Naive thymus-derived CD4-positive, alpha-beta T cell (primary cell): ENCODE measurements at regions not wholly inside any gene's neighbourhood (a gene's known extent, or its start where the extent isn't known, plus 50 kb on each side); places are given as distances from the start of the nearest gene placed in this dataset.

Experiments
- ATAC-seq: fragments of 150-1000 bp; cut with Tn5 transposase; 2 replicates; pipeline ENCODE4 v1.10.0; 2021; ENCODE audit warnings: mild to moderate bottlenecking, moderate library complexity
- CTCF ChIA-PET: fragments of 350-600 bp; sonication (Branson Sonifier 250); formaldehyde crosslinking; loops from one replicate; lab custom pipeline; 2021; ENCODE audit warnings: antibody characterized with exemption; lab: Charles Lee
- POLR2A ChIA-PET: fragments of 350-600 bp; sonication (Branson Sonifier 250); formaldehyde crosslinking; loops from one replicate; lab custom pipeline; 2021; ENCODE audit warnings: antibody characterized with exemption, inconsistent platforms; lab: Charles Lee
- DNase-seq, 9 donors: peaks; one replicate each; pipeline versions ENCODE4 v3.0.0 to v3.0.0-alpha.2; 2020 to 2022; ENCODE audit warnings: mixed read lengths in 1 of 9
- H3K27ac ChIP-seq: one replicate; pipeline ENCODE4 v1.7.0; 2013; ENCODE audit warnings: mild to moderate bottlenecking, low read depth, low read length, moderate library complexity
- H3K27me3 ChIP-seq, 2 donors: one replicate each; pipeline ENCODE4 v1.7.0; 2013; ENCODE audit warnings: low read length in 2 of 2, mild to moderate bottlenecking in 2 of 2, moderate library complexity in 2 of 2; ENCODE audit not compliant: control insufficient read depth in 2 of 2, insufficient read depth in 2 of 2
- H3K36me3 ChIP-seq, 3 experiments: 1 replicate in 2 of 3; 2 replicates in 1 of 3; pipeline ENCODE4 v1.7.0; 2013; ENCODE audit warnings: low read length in 3 of 3, mild to moderate bottlenecking in 3 of 3, moderate library complexity in 1 of 3; ENCODE audit not compliant: insufficient read depth in 3 of 3, control insufficient read depth in 2 of 3
- H3K4me1 ChIP-seq, 2 donors: one replicate each; pipeline ENCODE4 v1.7.0; 2013; ENCODE audit warnings: low read length in 2 of 2, mild to moderate bottlenecking in 2 of 2, moderate library complexity in 1 of 2; ENCODE audit not compliant: control insufficient read depth in 2 of 2, insufficient read depth in 2 of 2
- H3K4me3 ChIP-seq: 2 replicates; pipeline ENCODE4 v1.7.0; 2013; ENCODE audit warnings: mild to moderate bottlenecking, low read length
- H3K9me3 ChIP-seq, 3 experiments: 1 replicate in 2 of 3; 2 replicates in 1 of 3; pipeline ENCODE4 v1.7.0; 2013; ENCODE audit warnings: low read length in 3 of 3; ENCODE audit not compliant: control insufficient read depth in 2 of 3
- H3K27ac Mint-ChIP-seq, 9 donors: one replicate each; pipeline ENCODE4 v1.8.0; 2020 to 2022; ENCODE audit warnings: mixed read lengths in 9 of 9, mild to moderate bottlenecking in 8 of 9, moderate library complexity in 5 of 9, inconsistent platforms in 2 of 9
- H3K27me3 Mint-ChIP-seq, 5 donors: one replicate each; pipeline ENCODE4 v1.8.0; 2021 to 2022; ENCODE audit warnings: mixed read lengths in 5 of 5, mild to moderate bottlenecking in 1 of 5
- H3K36me3 Mint-ChIP-seq, 5 donors: one replicate each; pipeline ENCODE4 v1.8.0; 2020 to 2022; ENCODE audit warnings: mixed read lengths in 5 of 5, mild to moderate bottlenecking in 3 of 5, inconsistent platforms in 1 of 5
- H3K4me1 Mint-ChIP-seq, 7 donors: one replicate each; pipeline ENCODE4 v1.8.0; 2020 to 2022; ENCODE audit warnings: mixed read lengths in 7 of 7, mild to moderate bottlenecking in 3 of 7, inconsistent platforms in 1 of 7
- H3K4me3 Mint-ChIP-seq, 10 donors: one replicate each; pipeline ENCODE4 v1.8.0; 2020 to 2022; ENCODE audit warnings: mild to moderate bottlenecking in 10 of 10, mixed read lengths in 10 of 10, moderate library complexity in 6 of 10, inconsistent platforms in 2 of 10
- H3K9me3 Mint-ChIP-seq, 11 donors: one replicate each; pipeline ENCODE4 v1.8.0; 2020 to 2022; ENCODE audit warnings: mixed read lengths in 11 of 11, mild to moderate bottlenecking in 4 of 11, inconsistent platforms in 1 of 11, moderate library complexity in 1 of 11
- intact Hi-C, 2 donors: fragments of 100-400 bp; cut with micrococcal nuclease; formaldehyde crosslinking; loops; one replicate each; pipeline ENCODE4 v1.15.1; 2023

DNA sequence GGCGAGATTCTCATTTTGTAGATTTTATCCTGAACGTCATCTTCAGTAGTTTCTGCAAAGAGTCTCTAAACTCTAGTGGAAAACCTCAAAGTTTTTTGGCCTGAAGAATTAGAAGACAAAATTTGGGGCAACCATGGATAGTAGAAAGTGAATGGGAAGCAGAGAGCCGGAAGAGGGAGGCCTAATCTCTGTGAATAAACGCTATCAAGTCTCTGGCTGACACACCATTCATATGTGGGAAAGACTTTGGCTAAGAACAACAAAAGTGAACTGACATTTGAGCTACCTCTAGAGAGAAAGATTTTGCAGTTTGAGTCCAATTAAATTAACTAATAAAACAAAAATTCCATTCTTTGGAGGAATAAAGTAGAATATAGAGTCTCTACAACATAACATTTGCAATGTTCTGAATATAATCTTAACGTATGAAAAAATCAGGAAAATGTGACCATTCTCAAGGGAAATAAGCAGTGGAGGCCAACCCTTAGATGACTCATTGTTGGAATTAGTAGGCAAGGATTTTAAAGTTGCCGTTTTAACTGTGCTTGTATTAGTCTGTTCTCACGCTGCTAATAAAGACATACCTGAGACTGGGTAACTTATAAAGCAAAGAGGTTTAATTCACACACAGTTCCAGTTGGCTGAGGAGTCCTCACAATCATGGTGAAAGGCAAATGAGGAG lies 184.6 kb downstream of the C3orf38 start:
- no peak overlapping the region for H3K4me3 ChIP-seq
- H3K27me3 ChIP-seq = no peaks in the 10 kb centered on the region
- no peak for ATAC-seq
- H3K9me3 ChIP-seq = no peaks in the 10 kb centered on the region
- Mint-ChIP-seq H3K36me3 (peaks cover 0 to 8% (median 0%) of the 10 kb centered on the region in 5 donors), H3K9me3 (peaks cover 3 to 31% (median 13%) of the 10 kb centered on the region in 11 donors), H3K27me3 (no peaks in the 10 kb centered on the region), H3K4me3 (no peak overlapping the region), H3K27ac (no peak overlapping the region), H3K4me1 (peaks cover 0 to 1% (median 0%) of the 10 kb centered on the region in 7 donors)
- POLR2A ChIA-PET = no interaction called here
- intact Hi-C loops = no loop called here
- DNase-seq = no peak
- no peak overlapping the region for H3K27ac ChIP-seq
- CTCF ChIA-PET = no interaction called here
- H3K4me1 ChIP-seq = no peaks in the 10 kb centered on the region
- no peaks in the 10 kb centered on the region for H3K36me3 ChIP-seq

DNA sequence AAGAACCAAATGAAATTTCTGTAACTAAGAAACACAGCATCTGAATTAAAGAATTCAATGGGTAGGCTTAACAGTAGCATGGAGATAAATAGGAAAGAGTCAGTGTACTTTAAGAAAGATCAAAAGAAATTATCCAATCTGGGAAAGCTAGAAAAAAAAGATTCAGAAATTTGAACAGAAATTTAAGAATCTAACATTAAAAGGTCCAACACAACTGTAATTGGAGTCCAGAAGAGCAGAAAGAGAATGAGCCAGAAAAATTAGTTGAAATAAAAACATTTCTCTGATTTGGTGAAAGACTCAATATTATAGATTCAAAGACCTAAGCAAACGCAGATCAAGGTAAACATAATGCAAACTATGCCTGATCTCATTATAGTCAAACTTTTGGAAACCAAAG lies 187.1 kb downstream of the C3orf38 start:
- CTCF ChIA-PET = no interaction called here

DNA sequence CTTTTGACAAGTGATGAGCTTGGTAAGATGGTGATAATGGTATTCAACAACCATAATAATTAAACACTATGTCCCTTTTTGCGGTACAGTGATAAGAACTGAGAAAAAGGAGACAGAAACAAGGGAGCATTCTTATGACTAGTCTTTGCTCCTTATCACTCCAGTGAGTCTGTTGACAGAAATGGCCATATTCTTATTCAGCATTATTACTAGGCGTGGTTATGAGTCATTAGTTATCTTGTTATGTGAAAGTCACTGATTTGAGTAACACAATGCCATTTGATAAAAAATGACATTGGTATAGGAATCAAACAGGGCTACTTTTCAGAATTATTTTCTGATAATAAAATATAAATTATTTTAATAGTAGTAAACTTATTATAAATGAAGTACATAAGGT lies 193.5 kb downstream of the C3orf38 start:
- Histone ChIP-seq H3K27me3 (no peaks in the 10 kb centered on the region), H3K27ac (no peak overlapping the region), H3K4me1 (no peaks in the 10 kb centered on the region), H3K36me3 (no peaks in the 10 kb centered on the region), H3K4me3 (no peak overlapping the region), H3K9me3 (no peaks in the 10 kb centered on the region)
- intact Hi-C loops = no loop called here
- Mint-ChIP-seq H3K9me3 (peaks cover 0 to 5% (median 0%) of the 10 kb centered on the region in 11 donors), H3K27ac (no peak overlapping the region), H3K36me3 (no peaks in the 10 kb centered on the region), H3K4me1 (no peaks in the 10 kb centered on the region), H3K4me3 (no peak overlapping the region), H3K27me3 (no peaks in the 10 kb centered on the region)
- CTCF ChIA-PET = no interaction called here
- no peak for DNase-seq
- POLR2A ChIA-PET = no interaction called here
- ATAC-seq = no peak

More for the DNA sequence above, 187.1 kb downstream of the C3orf38 start:
- Mint-ChIP-seq H3K4me3 (no peak overlapping the region), H3K9me3 (peaks cover 3 to 32% (median 13%) of the 10 kb centered on the region in 11 donors), H3K27ac (no peak overlapping the region), H3K27me3 (no peaks in the 10 kb centered on the region), H3K36me3 (peaks cover 0 to 8% (median 0%) of the 10 kb centered on the region in 5 donors), H3K4me1 (peaks cover 0 to 1% (median 0%) of the 10 kb centered on the region in 7 donors)
- intact Hi-C loops = no loop called here
- DNase-seq (no peak), ATAC-seq (no peak)
- POLR2A ChIA-PET = no interaction called here
- H3K36me3 ChIP-seq = no peaks in the 10 kb centered on the region
- H3K27ac ChIP-seq = no peak overlapping the region
- no peaks in the 10 kb centered on the region for H3K9me3 ChIP-seq
- H3K4me1 ChIP-seq = no peaks in the 10 kb centered on the region
- H3K4me3 ChIP-seq = no peak overlapping the region
- H3K27me3 ChIP-seq = no peaks in the 10 kb centered on the region

DNA sequence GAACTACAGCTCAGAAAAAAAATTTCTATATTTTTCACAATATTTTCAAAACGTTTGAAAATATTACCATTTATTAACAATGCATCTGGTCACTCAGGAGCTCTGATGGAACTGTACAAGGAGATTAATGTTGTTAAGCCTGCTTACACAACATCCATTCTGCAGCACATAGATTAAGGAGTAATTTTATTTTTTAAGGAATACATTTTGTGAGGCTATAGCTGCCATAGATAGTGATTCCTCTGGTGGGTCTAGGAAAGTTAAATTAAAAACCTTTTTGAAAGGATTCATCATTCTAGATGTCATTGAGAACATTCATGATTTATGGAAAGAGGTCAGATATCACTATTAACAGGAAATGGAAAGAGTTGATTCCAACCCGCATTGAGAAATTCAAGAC lies 196.9 kb downstream of the C3orf38 start:
- Histone ChIP-seq H3K4me1 (no peaks in the 10 kb centered on the region), H3K4me3 (no peak overlapping the region), H3K27me3 (no peaks in the 10 kb centered on the region), H3K27ac (no peak overlapping the region), H3K9me3 (no peaks in the 10 kb centered on the region), H3K36me3 (no peaks in the 10 kb centered on the region)
- intact Hi-C loops = no loop called here
- H3K4me1 Mint-ChIP-seq = no peaks in the 10 kb centered on the region
- ATAC-seq (no peak), DNase-seq (no peak)
- peaks cover 0 to 8% (median 0%) of the 10 kb centered on the region in 11 donors for H3K9me3 Mint-ChIP-seq
- ChIA-PET POLR2A (no interaction called here), CTCF (no interaction called here)
- no peak overlapping the region for H3K27ac Mint-ChIP-seq
- no peaks in the 10 kb centered on the region for H3K36me3 Mint-ChIP-seq
- no peaks in the 10 kb centered on the region for H3K27me3 Mint-ChIP-seq
- H3K4me3 Mint-ChIP-seq = no peak overlapping the region

DNA sequence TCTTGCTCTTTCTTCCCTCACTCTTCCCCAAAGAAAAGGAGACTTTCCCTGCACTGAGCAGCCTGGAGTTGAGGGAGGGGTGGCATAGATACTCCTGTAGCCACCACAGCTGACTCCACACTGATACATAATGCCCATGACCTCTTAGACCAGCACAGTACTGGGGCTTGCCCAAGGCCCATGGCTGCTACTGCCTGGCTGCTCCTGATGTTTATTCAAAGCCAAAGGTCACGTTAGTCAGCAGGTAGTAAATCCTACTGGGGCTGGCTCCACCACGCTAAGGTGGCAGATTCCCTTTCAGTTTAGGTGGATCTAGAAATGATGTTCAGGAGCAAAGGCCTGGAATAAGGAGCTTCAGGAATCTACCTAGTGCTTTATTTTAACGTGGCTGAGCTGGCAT lies 212.7 kb downstream of the C3orf38 start:
- POLR2A ChIA-PET = no interaction called here
- Mint-ChIP-seq H3K4me3 (no peak overlapping the region), H3K27me3 (no peaks in the 10 kb centered on the region), H3K36me3 (peaks cover 0 to 4% (median 0%) of the 10 kb centered on the region in 5 donors), H3K4me1 (no peaks in the 10 kb centered on the region), H3K9me3 (peaks cover 0 to 38% (median 4%) of the 10 kb centered on the region in 11 donors), H3K27ac (no peak overlapping the region)
- no peaks in the 10 kb centered on the region for H3K27me3 ChIP-seq
- no peak overlapping the region for H3K4me3 ChIP-seq
- H3K27ac ChIP-seq = no peak overlapping the region
- ATAC-seq (no peak), DNase-seq (no peak)
- no peaks in the 10 kb centered on the region for H3K9me3 ChIP-seq
- no peaks in the 10 kb centered on the region for H3K36me3 ChIP-seq
- CTCF ChIA-PET = no interaction called here
- intact Hi-C loops = no loop called here
- H3K4me1 ChIP-seq = no peaks in the 10 kb centered on the region

DNA sequence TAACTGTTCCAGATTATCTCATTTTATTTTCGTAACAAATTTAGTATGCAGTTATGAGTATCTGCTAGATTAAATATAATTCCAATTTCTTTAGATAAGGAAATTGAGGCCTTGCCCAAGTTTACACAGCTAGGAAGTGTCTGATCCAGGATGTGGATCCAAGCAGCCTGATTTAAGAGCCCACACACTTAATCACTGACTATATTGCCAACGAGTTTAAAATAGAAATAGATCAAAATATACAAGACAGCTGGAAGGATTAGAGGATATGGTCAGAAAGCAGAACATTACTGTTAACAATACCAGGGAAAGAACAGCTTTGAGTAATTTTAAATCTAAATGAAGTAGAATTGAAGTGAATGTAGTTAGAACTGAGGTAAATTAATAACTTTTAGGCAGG lies 215.2 kb downstream of the C3orf38 start:
- Histone ChIP-seq H3K4me3 (no peak overlapping the region), H3K27ac (no peak overlapping the region), H3K9me3 (no peaks in the 10 kb centered on the region), H3K4me1 (no peaks in the 10 kb centered on the region), H3K36me3 (no peaks in the 10 kb centered on the region), H3K27me3 (no peaks in the 10 kb centered on the region)
- peaks cover 0 to 5% (median 0%) of the 10 kb centered on the region in 5 donors for H3K36me3 Mint-ChIP-seq
- intact Hi-C loops = no loop called here
- H3K9me3 Mint-ChIP-seq = peaks cover 0 to 36% (median 8%) of the 10 kb centered on the region in 11 donors
- no peaks in the 10 kb centered on the region for H3K27me3 Mint-ChIP-seq
- ATAC-seq (no peak), DNase-seq (no peak)
- H3K4me3 Mint-ChIP-seq = no peak overlapping the region
- H3K27ac Mint-ChIP-seq = no peak overlapping the region
- H3K4me1 Mint-ChIP-seq = no peaks in the 10 kb centered on the region
- ChIA-PET CTCF (no interaction called here), POLR2A (no interaction called here)

DNA sequence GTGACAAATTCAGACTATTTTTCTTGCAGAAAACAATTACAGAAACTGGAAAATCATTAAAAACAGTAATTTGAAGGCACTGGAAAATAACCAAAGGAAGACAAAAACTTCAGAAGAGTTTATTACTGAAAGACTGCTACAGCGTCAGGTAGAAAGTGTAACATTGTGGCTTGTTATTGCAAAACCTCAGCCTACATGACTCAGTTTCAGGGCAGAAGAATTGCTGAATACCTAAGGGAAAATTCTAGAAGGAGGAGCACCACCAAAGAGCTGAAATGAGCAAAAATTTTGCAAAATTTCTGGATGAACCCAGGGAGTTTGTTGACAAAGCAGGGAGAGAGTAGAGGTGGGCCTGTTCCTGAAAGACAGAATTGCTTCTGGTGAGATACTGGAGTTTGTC lies 219.6 kb downstream of the C3orf38 start:
- Mint-ChIP-seq H3K27me3 (no peaks in the 10 kb centered on the region), H3K4me1 (no peaks in the 10 kb centered on the region), H3K9me3 (peaks cover 0 to 31% (median 10%) of the 10 kb centered on the region in 11 donors), H3K36me3 (peaks cover 0 to 5% (median 0%) of the 10 kb centered on the region in 5 donors), H3K27ac (no peak overlapping the region), H3K4me3 (no peak overlapping the region)
- POLR2A ChIA-PET = no interaction called here
- no peak overlapping the region for H3K27ac ChIP-seq
- ATAC-seq (no peak), DNase-seq (no peak)
- H3K36me3 ChIP-seq = no peaks in the 10 kb centered on the region
- H3K4me3 ChIP-seq = no peak overlapping the region
- H3K27me3 ChIP-seq = no peaks in the 10 kb centered on the region
- intact Hi-C loops = no loop called here
- no peaks in the 10 kb centered on the region for H3K4me1 ChIP-seq
- peaks cover 0 to 6% (median 0%) of the 10 kb centered on the region in 3 experiments for H3K9me3 ChIP-seq
- CTCF ChIA-PET = no interaction called here
